HL-60/S4 (cell line): ENCODE measurements at regions not wholly inside any gene's neighbourhood (a gene's known extent, or its start where the extent isn't known, plus 50 kb on each side); places are given as distances from the start of the nearest gene placed in this dataset.
"Not testable (repeated sequence)": the region's sequence is repeated elsewhere in the genome, so short reads cannot be mapped to it uniquely, and the experiment has no call there.

Source experiments
- in situ Hi-C: fragments of 300-500 bp; cut with MboI; formaldehyde crosslinking; loops from 2 replicates; pipeline ENCODE4 v1.14.3; 2022; ENCODE audit warnings: low sequenced_read_pairs

- in situ Hi-C loops = no loop called here
These were observed 164.1 kb upstream of the IRF2BP2 start for GRCh38 chr1:234773936-234774677.

- in situ Hi-C loops = no loop called here
These were observed 162.6 kb upstream of the IRF2BP2 start for GRCh38 chr1:234772345-234773147.

GRCh38 chr1:234771642-234772344 lies 161.8 kb upstream of the IRF2BP2 start:
- in situ Hi-C loops = no loop called here

GRCh38 chr1:234770924-234771540 lies 161.1 kb upstream of the IRF2BP2 start:
- in situ Hi-C loops = no loop called here

GRCh38 chr1:234769986-234770795 lies 160.2 kb upstream of the IRF2BP2 start:
- in situ Hi-C loops = no loop called here

GRCh38 chr1:234769284-234769985 lies 159.5 kb upstream of the IRF2BP2 start:
- in situ Hi-C loops = no loop called here

- in situ Hi-C loops = no loop called here
These were observed 158.7 kb upstream of the IRF2BP2 start for GRCh38 chr1:234768569-234769283.

- in situ Hi-C loops = no loop called here
These were observed 158.2 kb upstream of the IRF2BP2 start for GRCh38 chr1:234768171-234768568.

GRCh38 chr1:234765672-234766071 lies 155.7 kb upstream of the IRF2BP2 start:
- in situ Hi-C loops = no loop called here

GRCh38 chr1:234765181-234765580 lies 155.2 kb upstream of the IRF2BP2 start:
- in situ Hi-C loops = no loop called here

- in situ Hi-C loops = no loop called here
These were observed 153.9 kb upstream of the IRF2BP2 start for GRCh38 chr1:234763910-234764309.

GRCh38 chr1:234763367-234763766 lies 153.4 kb upstream of the IRF2BP2 start:
- in situ Hi-C loops = no loop called here

GRCh38 chr1:234762127-234762526 lies 152.1 kb upstream of the IRF2BP2 start:
- in situ Hi-C loops = not testable (repeated sequence)

GRCh38 chr1:234760303-234760723 lies 150.3 kb upstream of the IRF2BP2 start:
- in situ Hi-C loops = no loop called here

- in situ Hi-C loops = no loop called here
These were observed 149.9 kb upstream of the IRF2BP2 start for GRCh38 chr1:234759888-234760287.

GRCh38 chr1:234758851-234759250 lies 148.9 kb upstream of the IRF2BP2 start:
- in situ Hi-C loops = no loop called here

GRCh38 chr1:234756857-234757256 lies 146.9 kb upstream of the IRF2BP2 start:
- in situ Hi-C loops = no loop called here

GRCh38 chr1:234756066-234756774 lies 146.2 kb upstream of the IRF2BP2 start:
- in situ Hi-C loops = no loop called here
